ENCODE measurements at regions not wholly inside any gene's neighbourhood (a gene's known extent, or its start where the extent isn't known, plus 50 kb on each side); places are given as distances from the start of the nearest gene placed in this dataset.

GRCh38 chr12:114286145-114286544, 119.8 kb downstream of the TBX5 start:
- no peak for DNase-seq (ENCODE audit: low read depth, low spot score)
- ChIA-PET CTCF (no interaction called here), POLR2A (no interaction called here)
- dilution Hi-C loops (cut with MboI; ENCODE audit: extremely low pct_ligation_motif_present, low sequenced_read_pairs) (no loop called here), intact Hi-C loops (cut with micrococcal nuclease) (no loop called here)
- TF ChIP-seq GATA2 (IDR thresholded peaks at IDR 0.05; ENCODE audit: insufficient read depth, insufficient read length, low read depth, low read length) = no peak
- TF ChIP-seq EZH2 (IDR thresholded peaks at IDR 0.05; ENCODE audit: borderline replicate concordance, low read depth, low read length, severe bottlenecking) = no peak
- TF ChIP-seq FOS (IDR thresholded peaks at IDR 0.05; ENCODE audit: borderline replicate concordance, insufficient read depth, low read length) = no peak
- no peak for TF ChIP-seq POLR2A (IDR thresholded peaks at IDR 0.05; ENCODE audit: low read depth, low read length)
- TF ChIP-seq POLR2AphosphoS5 (IDR thresholded peaks at IDR 0.05; ENCODE audit: insufficient read depth, low read depth, low read length) = no peak
- TF ChIP-seq, protein P1, sequence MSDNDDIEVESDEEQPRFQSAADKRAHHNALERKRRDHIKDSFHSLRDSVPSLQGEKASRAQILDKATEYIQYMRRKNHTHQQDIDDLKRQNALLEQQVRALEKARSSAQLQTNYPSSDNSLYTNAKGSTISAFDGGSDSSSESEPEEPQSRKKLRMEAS (IDR thresholded peaks at IDR 0.05; ENCODE audit: insufficient read depth, insufficient read length) = no peak
- no peak for TF ChIP-seq JUN (IDR thresholded peaks at IDR 0.05; ENCODE audit: borderline replicate concordance, insufficient read depth, insufficient read length, low read depth)
- TF ChIP-seq MYC (IDR thresholded peaks at IDR 0.05; ENCODE audit: low read depth, low read length) = no peak
- TF ChIP-seq, protein P2, sequence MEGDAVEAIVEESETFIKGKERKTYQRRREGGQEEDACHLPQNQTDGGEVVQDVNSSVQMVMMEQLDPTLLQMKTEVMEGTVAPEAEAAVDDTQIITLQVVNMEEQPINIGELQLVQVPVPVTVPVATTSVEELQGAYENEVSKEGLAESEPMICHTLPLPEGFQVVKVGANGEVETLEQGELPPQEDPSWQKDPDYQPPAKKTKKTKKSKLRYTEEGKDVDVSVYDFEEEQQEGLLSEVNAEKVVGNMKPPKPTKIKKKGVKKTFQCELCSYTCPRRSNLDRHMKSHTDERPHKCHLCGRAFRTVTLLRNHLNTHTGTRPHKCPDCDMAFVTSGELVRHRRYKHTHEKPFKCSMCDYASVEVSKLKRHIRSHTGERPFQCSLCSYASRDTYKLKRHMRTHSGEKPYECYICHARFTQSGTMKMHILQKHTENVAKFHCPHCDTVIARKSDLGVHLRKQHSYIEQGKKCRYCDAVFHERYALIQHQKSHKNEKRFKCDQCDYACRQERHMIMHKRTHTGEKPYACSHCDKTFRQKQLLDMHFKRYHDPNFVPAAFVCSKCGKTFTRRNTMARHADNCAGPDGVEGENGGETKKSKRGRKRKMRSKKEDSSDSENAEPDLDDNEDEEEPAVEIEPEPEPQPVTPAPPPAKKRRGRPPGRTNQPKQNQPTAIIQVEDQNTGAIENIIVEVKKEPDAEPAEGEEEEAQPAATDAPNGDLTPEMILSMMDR (IDR thresholded peaks at IDR 0.05; ENCODE audit: extremely low read depth in 1 of 2, insufficient read depth in 1 of 2, low read depth in 1 of 2, low read length in 2 of 2) = no peak
- no peaks in the 10 kb centered on the region for H4K20me1 ChIP-seq (replicated peaks; ENCODE audit: control insufficient read depth, extremely low read depth, insufficient read depth, low read length)
- no peaks in the 10 kb centered on the region for H3K27me3 ChIP-seq (ENCODE audit: control insufficient read depth in 2 of 2, insufficient read depth in 2 of 2, low read length in 2 of 2)
- H3K4me1 ChIP-seq (ENCODE audit: control insufficient read depth, extremely low read depth, insufficient read depth, low read length) = no peaks in the 10 kb centered on the region
- no peak overlapping the region for H3K27ac ChIP-seq (ENCODE audit: insufficient read depth, low read depth, low read length)
- no peak overlapping the region for H3K9ac ChIP-seq (replicated peaks; ENCODE audit: extremely low read depth, insufficient read depth, low read length)
- H2AFZ ChIP-seq (ENCODE audit: low read depth, low read length) = no peak overlapping the region
- BruUV-seq (replicated peaks) = no TSS peak
- H3K4me3 ChIP-seq (replicated peaks in 1 of 3; ENCODE audit: insufficient read depth in 1 of 3, low read depth in 1 of 3, low read length in 3 of 3) = no peak overlapping the region
- H3K4me2 ChIP-seq (ENCODE audit: insufficient read depth, low read length) = no peak overlapping the region
- no peaks in the 10 kb centered on the region for H3K79me2 ChIP-seq (ENCODE audit: control insufficient read depth, insufficient read depth, low read length)
- H3K36me3 ChIP-seq (ENCODE audit: control insufficient read depth in 2 of 2, extremely low read depth in 1 of 2, insufficient read depth in 2 of 2, low read length in 2 of 2) = no peaks in the 10 kb centered on the region
- FAIRE-seq = no peak
- peaks cover 2% of the 10 kb centered on the region for H3K9me3 ChIP-seq (replicated peaks; ENCODE audit: control insufficient read depth, insufficient read depth, low read length)
- no peaks in the 10 kb centered on the region for H3K9me1 ChIP-seq (replicated peaks; ENCODE audit: control insufficient read depth, extremely low read depth, insufficient read depth, low read length)

All from endothelial cell of umbilical vein (primary cell).